GM18498 (cell line): ENCODE measurements at regions not wholly inside any gene's neighbourhood (a gene's known extent, or its start where the extent isn't known, plus 50 kb on each side); places are given as distances from the start of the nearest gene placed in this dataset.
A peak's percentile ranks its signal among the peaks of the same experiment; 100 is the strongest.
"Not testable (repeated sequence)": the region's sequence is repeated elsewhere in the genome, so short reads cannot be mapped to it uniquely, and the experiment has no call there.

Source experiments
- ATAC-seq: cut with Tn5 transposase; IDR thresholded peaks from one replicate; pipeline ENCODE4 v1.9.1; 2021; ENCODE audit warnings: mild to moderate bottlenecking, moderate library complexity; ENCODE audit not compliant: unreplicated experiment

DNA sequence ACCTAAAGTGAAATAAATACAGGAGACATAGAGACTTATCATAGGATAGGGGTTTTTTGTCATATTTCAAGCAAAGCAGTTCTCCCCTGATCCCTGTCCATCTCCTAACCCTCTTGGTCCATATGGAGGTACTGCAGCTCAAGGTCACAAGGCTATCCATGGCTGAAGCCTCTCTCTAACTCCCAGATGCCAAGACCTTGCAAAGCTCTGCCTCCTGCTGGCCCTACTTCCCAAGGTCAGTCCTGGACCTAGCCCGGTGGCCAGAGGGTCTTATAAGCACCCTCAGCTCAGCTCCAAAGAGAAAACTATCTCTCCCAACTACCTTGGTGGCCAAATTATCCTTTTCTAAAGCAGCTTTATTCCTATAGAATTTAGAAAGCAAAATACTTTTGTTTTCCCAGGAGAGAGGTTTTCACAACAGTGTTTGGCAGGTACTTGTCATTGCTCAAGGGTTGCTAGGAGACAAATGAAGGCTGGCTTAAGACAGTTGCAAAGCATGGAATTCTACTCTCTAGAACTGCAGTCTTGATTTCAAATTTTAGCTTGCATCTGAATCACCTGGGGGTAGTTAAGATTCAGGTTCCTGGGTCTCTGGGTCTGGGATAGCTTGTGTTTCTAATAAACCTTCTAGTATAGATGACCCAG lies 121.5 kb downstream of the XCL2 start:
- ATAC-seq = no peak

GRCh38 chr1:168421399-168422004 lies 122.3 kb downstream of the XCL2 start:
- no peak for ATAC-seq

DNA sequence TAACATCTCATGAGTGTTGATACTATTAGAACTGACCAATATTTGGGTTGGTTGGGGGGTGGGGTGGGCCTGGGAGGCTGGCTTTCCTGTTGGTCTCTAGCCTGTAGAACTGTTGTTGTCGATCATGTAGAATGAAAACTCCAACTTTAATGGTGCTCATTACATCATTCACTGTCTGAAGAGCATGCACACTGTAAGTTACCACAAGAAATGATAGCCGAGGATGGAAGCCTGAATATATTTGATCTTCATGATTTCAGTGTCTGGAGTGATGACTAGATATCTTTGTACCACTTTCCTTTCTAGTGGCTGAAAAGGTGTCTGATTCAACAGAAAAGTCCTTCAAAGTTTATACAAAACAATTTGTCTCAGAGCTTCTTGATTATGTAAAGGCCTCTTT lies 123.6 kb downstream of the XCL2 start:
- no peak for ATAC-seq

DNA sequence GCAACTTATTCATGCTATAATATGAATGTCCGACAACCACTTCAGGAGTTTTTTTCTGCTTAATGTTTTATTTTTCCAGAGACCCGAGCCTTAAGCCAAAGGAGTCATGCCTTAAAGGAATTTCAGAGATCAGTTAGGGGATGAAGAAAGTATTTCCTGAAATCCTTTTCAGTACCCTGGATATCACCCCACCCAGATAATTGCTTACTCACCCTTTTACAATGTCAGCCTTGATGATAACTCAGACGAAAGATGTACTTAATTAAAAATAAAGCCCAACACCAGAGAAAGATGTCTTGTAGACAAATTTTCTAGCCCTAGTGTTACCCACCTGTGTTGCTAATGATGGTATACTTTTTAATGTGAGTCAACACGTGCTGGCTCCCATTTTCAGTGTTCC lies 124.1 kb downstream of the XCL2 start:
- ATAC-seq = no peak

- ATAC-seq = no peak
These were observed 127.6 kb downstream of the XCL2 start for GRCh38 chr1:168416220-168416619.

GRCh38 chr1:168414914-168415313 lies 128.9 kb downstream of the XCL2 start:
- ATAC-seq = no peak

- ATAC-seq = no peak
These were observed 129.8 kb downstream of the TBX19 start for GRCh38 chr1:168410464-168410863.

GRCh38 chr1:168408884-168409283 lies 128.2 kb downstream of the TBX19 start:
- ATAC-seq = peak; percentile 72

- no peak for ATAC-seq
These were observed 127.8 kb downstream of the TBX19 start for GRCh38 chr1:168408539-168408865.

DNA sequence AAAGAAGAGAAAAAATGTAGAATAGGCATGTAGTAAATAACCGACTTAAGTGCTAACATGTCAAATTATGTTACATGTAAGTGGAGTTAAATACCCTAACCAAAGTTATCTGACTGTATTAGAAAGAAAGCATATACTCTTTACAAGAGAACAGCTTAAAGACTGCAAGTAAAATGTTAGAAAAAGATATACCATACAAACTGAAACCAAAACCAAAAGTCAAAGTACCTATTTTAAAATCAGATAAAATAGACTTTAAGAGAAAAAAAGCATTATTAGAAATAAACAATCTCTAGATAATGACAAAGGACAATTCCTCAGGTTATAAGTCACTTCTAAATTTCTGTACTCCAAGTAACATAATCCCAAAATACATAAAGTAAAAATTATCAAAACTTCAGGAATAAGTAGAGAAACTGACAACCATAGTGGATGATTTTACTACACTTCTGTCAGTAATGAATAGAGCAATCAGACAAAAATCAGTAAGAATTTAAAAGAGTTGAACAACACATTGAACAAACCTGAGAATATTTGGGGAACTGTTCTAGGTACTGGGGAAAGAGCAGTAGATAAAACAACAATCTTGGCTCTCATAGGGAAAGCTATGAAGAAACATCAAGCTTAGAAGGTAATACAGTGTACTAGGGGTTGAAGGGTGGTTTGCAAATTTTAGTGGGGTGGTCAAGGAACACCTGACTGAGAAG lies 127.3 kb downstream of the TBX19 start:
- ATAC-seq = no peak

DNA sequence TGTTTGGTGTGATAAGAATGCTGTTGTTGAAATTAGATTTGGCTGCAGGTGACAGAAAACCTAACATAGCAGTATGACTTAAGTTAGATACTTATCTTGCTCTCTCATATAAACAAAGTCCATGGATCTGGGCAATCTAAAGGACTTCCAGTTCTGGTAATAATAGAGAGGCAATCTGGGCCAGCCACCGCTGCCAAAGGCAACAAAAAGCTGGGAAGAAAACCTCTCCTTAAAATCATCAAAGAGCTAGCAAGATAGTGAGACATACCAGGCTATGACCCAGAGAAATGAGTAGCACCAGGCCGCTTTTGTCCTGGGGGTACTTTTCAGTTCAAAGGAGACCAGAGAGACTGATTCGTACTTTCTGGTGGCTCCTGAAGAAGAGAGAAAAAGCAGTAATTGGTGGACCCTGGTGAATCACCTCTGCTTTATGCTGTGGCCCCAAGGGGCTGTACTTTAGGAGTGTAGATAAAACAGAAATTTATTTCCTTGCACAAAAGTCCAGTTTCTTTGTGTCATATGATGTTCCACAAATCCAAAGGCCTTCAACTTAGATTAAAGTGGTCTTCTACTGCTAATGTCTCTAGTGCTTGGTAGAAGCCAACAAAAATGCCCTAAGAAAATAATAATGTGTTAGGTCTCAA lies 125.4 kb downstream of the TBX19 start:
- ATAC-seq = no peak

- no peak for ATAC-seq
These were observed 122.5 kb downstream of the TBX19 start for GRCh38 chr1:168403140-168403539.

GRCh38 chr1:168402466-168402865 lies 121.8 kb downstream of the TBX19 start:
- not testable (repeated sequence) for ATAC-seq

DNA sequence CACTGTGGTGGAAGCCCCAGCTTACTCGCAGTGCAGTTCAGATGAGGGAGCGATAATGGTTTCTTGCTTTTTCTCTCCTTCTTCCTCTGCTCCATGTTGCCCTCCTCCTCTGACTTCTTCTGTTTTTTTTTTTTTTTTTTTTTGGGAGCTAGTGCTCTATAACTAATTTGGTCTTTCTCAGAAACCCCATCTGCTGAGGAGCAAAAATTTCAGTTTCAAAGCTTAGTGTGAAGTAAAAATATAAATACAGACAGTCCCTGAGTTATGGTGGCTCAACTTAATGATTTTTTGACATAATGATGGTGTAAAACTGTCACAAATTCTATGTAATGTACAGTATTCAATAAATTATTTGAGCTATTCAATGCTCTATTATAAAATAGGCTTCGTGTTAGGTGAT lies 120.7 kb downstream of the TBX19 start:
- ATAC-seq = no peak

DNA sequence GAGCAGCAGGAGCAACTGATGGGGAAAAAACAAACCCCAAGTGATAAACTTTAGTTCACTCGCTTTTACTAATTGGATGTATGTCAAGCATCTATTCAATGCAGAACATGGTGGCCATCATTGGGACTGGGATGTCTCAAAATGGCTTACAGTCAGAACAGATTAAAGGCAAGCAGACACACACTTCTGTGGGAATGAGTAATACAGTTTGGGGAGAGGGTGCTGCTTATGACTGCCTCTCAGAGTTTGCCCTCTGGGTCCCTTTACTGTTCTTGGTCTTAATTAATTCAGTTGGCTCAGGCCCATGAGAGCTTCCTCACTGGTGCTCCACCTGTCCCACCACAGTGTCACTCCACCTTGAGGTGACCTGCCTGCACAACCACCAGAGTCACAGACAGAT lies 119.5 kb downstream of the TBX19 start:
- ATAC-seq = no peak

DNA sequence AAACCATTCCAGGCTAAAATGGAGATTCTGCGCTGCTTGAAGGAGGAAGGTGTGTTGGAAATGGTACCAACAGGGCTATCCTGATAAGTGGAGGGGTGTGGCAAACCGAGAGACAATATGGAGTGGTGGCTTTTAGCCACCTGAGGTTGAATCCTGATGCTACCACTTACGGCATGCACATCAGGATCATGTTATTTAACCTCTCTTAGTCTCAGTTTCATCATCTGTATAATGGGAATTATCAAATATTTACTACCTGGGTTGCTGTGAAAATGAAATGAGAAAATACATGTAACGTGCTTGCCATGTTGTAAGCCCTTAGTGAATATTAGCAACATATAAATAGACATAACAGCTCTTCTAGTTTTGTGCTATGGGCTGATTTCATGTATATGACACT lies 117.1 kb downstream of the TBX19 start:
- no peak for ATAC-seq

GRCh38 chr1:168396940-168397684 lies 116.4 kb downstream of the TBX19 start:
- no peak for ATAC-seq

GRCh38 chr1:168396508-168396907 lies 115.8 kb downstream of the TBX19 start:
- no peak for ATAC-seq

- ATAC-seq = no peak
These were observed 114.2 kb downstream of the TBX19 start for GRCh38 chr1:168394858-168395257.

- no peak for ATAC-seq
These were observed 112.4 kb downstream of the TBX19 start for GRCh38 chr1:168392958-168393549.
